ENCODE measurements at regions not wholly inside any gene's neighbourhood (a gene's known extent, or its start where the extent isn't known, plus 50 kb on each side); places are given as distances from the start of the nearest gene placed in this dataset.
"Not testable (repeated sequence)": the region's sequence is repeated elsewhere in the genome, so short reads cannot be mapped to it uniquely, and the experiment has no call there.

DNA sequence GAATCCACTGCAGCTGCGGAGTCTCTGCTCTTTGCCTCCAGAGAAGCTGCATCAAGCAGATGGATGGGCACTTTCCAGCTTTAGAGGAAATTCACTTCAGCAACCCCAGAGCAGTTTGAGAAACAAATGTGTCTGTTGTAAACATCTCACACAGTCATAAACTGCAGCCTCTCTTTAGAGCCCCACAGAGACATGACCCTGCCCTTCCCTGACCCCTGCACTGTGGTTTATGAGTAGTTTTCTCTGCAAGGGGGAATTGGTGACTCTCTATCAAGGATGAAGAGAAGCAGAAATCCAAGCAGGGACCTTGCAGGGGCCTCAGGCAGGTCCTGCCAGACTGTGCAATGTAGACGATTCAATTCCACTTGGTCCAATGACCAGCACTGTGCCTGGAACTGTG, 160.2 kb downstream of the SH2D4B start:
- DNase-seq, result no peak

- DNase-seq, result peak; percentile 66
Measured at GRCh38 chr10:80699602-80700039, 161.9 kb downstream of the SH2D4B start.

DNA sequence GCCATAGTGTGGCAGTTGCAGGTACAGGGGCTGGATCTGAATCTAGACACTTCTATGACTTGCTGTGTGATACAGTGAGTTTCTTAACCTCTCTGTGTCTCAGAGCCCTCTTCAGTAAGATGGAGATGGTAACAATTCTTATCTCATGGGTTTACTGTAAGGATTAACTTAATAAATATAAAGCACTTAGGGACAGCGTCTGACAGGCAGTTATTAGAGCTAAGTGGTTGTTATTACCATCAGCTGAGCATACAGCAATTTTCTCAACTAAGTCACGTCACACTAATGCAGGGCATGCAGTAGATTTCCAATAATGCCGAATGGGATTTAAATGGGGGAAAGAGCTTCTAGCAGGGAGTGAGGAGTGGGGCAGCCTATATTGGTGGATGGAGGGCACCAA, 162.6 kb downstream of the SH2D4B start:
- no peak for DNase-seq

DNA sequence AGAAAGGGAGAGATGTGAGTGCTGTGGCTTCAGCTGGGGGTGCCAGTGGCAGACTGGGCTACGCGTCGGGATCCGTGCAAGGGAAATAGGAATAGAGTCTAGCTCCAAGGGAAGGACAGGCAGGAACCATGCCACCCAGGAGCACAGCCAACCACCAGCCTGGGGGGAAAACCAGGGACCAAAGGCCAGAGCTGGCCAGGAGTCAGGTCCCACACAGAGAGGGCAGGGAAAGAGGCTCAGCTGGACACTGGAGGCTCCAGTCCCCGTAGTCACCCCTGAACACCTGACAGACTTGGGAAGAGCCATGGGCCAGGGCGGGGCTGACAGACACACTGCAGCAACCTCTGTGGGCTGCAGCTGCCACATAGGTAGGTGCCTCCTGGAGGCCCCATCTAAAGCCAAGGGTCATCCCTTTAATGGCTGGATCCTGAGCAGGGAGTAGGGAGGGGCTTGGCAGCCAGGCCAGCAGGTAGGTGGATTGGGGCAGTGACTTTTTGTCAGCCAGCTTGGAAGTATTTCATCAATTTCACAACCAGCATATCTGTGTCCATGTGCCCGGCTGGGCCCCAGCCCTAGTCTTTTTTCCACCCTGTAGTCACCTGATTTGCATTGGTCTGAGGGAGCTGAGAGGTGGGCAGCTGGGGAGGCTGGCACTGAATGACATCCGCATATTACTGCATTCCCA, 163.2 kb downstream of the SH2D4B start:
- DNase-seq, result no peak

DNA sequence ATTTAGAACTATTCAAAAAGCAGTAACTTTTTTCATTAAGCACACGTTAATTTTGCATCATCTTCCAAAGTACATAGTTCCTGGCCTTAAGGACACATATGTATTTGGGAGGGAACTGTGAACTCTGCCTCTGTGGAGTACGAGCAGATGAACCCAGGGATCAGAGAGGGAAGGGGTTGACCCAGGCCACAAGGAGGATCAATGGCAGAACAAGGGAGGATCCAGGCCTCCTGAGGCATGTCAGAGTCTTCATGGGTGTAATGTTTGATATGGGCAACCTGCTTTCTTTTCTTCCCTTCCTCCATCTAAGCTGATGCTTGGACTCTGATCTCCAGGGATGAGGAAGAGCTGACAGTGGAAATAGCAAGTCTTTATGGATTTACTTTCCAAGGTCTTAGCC, 164.0 kb downstream of the SH2D4B start:
- no peak for DNase-seq

DNA sequence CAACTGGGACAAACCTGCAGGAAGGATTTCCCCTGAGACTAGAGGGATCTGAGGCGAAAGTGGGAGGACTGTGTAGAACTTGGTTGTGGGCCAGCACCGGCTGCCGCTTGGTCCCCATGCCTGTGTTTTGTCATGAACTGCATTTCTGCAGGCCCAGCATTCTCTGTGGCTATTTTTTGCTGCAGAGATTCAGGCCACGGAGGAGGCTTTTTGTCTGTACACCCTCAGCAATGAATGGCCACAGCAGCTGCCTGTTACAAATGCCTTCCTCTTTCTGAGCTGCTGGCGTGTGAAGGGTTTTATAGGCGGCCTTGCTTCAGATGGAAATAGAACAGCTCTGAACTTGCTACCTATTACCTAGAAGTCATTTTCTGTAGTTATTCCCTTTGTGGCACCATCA, 164.4 kb downstream of the SH2D4B start:
- no peak for DNase-seq

- no peak for DNase-seq
Measured at GRCh38 chr10:80705899-80706298, 168.2 kb downstream of the SH2D4B start.

- no peak for DNase-seq
Measured at GRCh38 chr10:80708185-80708584, 170.5 kb downstream of the SH2D4B start.

DNA sequence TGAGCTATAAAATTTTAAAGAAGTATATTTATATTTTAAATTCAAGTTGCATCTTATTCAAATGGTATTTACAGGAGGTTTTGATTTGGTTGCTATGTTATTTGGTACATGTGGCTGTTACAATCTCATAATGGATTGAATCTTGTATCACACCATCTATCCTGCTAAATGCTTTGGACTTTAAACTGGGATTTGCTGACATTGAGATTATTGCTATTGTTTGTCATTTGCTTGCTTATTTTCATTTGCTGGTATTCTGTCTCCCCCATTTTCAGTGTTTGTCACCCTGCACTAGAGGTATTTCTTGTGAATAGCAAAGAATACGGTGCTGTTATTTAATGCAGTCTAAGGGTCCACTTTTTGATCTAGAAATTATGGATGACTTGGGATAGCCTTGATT, 171.1 kb downstream of the SH2D4B start:
- no peak for DNase-seq

DNA sequence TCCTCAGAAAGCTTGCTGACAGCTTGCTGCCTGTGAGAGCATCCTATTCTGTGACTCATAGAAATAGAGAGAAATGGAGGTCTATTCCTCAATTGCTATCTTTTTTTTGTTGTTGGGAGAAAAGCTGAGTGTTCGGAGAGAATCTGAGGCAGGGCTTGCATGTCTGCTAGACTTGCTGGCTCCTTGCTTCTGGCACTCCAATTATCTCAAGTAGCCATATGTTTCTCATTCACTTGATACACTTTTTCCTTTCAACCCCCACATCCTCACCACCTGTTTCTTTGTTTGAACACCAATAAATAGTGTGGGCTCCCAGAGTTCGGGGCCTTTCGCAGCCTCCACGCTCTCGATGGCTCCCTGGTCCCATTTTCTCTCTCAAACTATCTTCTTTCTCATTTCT, 172.2 kb downstream of the SH2D4B start:
- no peak for DNase-seq

DNA sequence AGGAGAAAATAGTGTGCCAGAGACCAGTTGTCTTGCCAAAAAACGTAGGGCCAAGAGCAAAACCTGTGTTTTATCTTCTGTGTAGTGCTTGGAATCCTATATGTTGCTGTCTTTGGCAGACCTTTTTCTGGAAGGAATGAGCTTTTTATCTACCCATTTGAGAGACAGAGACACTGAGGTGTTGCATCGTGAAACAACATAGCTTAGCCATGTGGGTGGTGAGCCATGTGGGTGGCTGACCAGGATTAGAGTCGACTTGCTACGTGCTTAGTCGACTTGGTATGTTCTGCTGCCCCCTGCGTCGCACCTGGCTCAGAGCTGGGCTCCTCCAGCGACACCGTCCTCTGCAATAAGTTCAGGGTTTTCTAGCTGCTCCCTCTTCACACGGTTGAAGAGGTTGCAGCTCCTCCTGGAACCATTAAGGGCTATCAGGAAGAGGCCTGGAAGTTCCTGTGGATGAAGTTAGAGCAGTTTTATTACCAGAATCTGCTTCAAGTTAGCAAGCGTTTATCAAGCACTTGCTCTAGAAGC, 175.8 kb downstream of the SH2D4B start:
- no peak for DNase-seq

DNA sequence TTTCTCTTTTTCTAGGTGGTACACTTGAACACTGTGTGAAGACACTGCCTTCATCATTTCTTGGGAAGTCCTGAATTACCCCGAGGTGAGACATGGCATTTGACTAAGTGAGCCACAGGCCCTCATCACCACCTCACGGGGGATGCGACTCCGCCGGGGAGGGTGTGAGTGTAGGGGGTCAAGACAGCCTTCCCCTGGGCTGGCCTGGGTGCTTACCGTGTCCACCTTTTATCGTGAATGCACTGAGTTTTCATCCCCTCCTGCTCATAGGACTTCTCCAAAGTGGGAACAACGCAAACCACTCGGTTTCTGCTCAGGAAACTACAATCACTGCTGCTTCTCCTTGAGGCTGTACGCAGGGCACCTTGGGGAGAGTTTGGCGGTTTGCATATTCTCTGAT, 176.9 kb downstream of the SH2D4B start:
- DNase-seq, result no peak

GRCh38 chr10:80718024-80718423, 180.3 kb downstream of the SH2D4B start:
- no peak for DNase-seq

GRCh38 chr10:80719935-80720334, 182.2 kb downstream of the SH2D4B start:
- no peak for DNase-seq

DNA sequence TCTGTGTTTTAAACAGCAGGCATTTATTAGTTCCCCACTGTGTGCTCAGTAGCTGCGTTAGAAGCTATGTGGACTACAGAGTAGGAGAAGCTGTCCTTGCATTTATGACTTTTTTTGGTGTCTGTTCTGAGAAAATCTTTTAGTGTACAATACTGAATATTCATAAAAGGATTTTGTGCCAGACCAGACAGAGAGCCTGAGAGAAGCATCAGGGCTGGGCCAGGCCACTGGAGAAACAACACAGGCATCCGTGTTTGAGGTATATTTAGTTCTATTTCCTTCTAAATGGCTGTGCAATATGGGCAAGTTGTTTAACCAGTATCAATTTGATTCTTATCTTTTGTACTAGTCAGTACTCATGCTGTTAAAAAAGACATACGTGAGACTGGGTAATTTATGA, 182.8 kb downstream of the SH2D4B start:
- no peak for DNase-seq

DNA sequence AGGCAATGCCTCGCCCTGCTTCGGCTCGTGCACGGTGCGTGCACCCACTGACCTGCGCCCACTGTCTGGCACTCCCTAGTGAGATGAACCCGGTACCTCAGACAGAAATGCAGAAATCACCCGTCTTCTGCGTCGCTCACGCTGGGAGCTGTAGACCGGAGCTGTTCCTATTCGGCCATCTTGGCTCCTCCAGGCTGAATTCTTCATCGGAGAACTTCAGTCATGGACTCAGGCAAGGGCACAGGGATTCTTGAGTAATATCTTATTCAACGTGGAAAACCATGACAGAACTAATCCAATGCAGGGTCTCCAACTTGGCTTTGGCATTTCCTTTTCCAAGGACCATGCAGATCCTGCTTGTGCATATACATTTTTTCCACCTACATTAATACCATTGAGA, 190.7 kb downstream of the SH2D4B start:
- not testable (repeated sequence) for DNase-seq

- DNase-seq, result no peak
Measured at GRCh38 chr10:80729896-80730295, 192.2 kb downstream of the SH2D4B start.

- no peak for DNase-seq
Measured at GRCh38 chr10:80730522-80730921, 192.8 kb downstream of the SH2D4B start.

DNA sequence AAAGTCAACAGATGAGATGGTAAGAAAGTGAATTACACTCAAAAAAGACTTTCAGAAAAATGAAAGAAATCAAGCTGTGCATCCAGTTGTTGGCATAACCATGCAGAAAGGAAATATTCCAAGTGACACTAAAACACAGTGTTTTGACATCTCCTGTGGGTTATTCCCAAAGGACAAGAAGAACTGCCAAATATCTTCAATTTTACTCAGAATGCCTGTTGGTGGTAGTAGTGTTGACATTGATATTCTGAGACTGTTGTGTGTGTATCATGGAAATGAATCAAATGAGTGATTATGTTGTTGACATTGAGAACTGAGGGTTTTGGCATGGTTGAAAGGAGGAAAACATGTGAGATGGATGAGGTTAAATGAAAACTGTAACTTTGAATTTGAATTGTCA, 196.9 kb downstream of the SH2D4B start:
- DNase-seq, result no peak

DNA sequence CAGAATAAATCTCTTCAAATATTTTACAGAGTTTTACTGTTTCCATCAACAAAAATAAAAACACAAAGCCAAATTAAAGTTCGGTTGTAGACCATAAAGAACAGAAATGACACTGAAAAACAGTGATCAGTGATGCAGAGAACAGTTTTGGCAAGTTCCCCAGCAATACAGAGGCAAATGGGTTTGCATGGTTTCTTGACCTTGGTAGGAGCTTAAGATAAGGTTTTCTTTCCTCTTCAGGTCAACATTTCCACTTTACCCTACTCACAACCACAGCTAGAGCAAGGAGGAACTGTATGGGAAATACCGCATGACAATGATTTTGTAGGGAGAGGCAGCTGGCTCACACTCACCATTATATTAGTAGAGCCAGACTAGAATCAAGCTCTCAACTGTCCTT, 199.5 kb downstream of the SH2D4B start:
- no peak for DNase-seq

DNA sequence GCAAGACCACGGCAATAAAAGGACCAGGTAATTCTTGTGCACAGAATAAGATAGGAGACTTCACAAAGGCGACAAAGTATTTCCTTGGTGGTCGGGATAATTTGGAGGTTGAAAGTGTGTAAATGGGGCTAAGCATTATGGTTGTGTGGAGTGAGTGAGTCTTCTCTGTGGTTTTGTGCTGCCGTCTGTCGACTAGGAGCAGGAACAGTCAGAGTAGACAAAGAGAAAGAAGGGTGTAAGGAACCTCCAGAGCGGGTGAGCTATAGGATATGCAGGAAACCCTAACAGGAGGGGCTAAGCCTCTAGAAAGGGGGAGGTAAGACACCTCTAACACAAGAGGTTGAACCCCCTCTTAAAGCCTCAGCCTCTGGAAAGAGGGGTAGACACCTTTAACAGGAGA, 201.6 kb downstream of the SH2D4B start:
- no peak for DNase-seq

DNA sequence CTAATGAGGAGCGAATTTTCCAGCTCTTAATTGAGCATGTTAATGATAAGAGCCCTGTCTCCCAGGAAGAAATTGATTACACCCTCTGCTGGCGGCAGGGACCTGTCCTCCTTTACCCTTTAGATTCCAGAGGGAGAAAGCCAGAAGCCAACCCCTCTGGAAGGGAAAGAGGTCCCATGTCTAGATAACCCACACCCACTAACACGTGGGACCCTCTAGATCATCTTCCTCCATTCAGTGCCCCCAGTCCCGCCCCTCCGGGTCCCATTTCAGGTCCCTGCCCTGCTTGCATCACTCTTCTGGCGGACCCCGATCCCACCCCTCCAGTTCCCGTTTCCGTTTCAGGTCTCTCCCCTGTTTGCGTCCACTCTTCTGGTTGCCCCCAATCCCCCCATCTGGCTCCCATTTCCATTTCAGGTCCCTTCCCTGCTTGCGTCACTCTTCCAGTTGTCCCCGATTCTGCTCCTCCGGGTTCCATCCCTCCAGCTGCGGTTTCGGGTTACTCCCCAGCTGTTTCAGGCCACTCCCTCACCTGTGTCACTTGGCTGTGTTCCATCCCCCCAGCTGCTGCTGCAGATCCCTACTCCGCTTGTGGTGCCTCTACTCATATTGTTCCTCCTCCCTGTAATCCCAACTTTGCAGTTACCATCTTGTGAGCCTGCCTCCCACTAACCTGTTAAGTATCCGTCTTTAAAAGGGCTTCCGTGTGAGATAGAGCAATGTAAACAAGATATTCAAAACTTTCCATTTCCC, 202.4 kb downstream of the SH2D4B start:
- no peak for DNase-seq

DNA sequence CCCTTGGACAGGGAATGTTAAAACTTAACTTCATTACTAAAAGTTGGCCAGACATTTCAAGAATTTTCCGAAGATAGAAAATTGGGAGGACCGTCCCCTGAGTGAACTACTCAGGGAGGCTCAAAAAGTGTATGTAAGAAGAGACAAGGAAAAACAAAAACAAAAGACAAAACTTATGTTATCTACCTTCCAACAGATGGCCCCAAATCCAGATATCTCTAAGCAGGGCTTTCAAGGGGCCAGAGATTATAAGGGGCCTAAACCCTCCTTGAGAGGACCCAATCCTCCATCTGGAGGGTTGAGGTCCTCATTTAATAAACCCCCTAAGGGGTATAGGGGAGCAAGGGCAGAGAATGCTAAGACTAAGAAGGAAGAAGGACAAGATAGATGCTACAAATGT, 203.6 kb downstream of the SH2D4B start:
- DNase-seq, result no peak

GRCh38 chr10:80750268-80750667, 212.6 kb downstream of the SH2D4B start:
- DNase-seq, result no peak
